LNCaP clone FGC (cell line): ENCODE measurements at regions not wholly inside any gene's neighbourhood (a gene's known extent, or its start where the extent isn't known, plus 50 kb on each side); places are given as distances from the start of the nearest gene placed in this dataset.

Source experiments
- DNase-seq: peaks from one replicate; pipeline ENCODE4 v3.0.0-alpha.2; 2011; ENCODE audit warnings: low read depth
- H3K4me3 ChIP-seq: 2 replicates; pipeline ENCODE4 v1.5.1; 2011; ENCODE audit warnings: mild to moderate bottlenecking, low read depth, low read length, control low read depth
- TF ChIP-seq, protein P1 (sequence below): IDR thresholded peaks from 2 replicates; pipeline ENCODE4 v1.5.1; 2012; ENCODE audit warnings: mild to moderate bottlenecking; ENCODE audit not compliant: control insufficient read depth, insufficient read depth; ENCODE audit errors: extremely low read depth

DNA sequence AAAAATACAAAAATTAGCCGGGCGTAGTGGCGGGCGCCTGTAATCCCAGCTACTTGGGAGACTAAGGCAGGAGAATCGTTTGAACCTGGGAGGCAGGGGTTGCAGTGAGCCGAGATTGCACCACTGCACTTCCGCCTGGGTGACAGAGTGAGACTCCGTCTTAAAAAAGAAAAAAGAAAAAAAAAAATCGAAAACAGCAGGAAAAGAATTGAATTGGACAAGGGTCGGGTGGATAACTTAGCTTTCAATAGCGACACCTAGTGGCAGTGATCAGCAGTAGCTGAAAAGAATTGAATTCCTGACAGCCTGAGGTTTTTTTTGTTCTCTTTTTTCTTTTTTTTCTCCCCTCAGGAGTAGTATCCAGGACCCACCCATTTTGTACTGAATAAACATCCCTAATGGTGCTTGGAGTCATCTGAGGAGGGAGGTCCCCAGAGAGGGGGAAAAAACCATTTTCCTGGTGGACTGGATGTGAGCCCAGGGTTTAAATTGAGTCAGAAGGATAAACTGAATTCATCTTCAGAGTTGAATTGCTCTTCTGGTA, 55.1 kb downstream of the CYCS start:
- peak; percentile 22 for DNase-seq
- TF ChIP-seq, protein P1, sequence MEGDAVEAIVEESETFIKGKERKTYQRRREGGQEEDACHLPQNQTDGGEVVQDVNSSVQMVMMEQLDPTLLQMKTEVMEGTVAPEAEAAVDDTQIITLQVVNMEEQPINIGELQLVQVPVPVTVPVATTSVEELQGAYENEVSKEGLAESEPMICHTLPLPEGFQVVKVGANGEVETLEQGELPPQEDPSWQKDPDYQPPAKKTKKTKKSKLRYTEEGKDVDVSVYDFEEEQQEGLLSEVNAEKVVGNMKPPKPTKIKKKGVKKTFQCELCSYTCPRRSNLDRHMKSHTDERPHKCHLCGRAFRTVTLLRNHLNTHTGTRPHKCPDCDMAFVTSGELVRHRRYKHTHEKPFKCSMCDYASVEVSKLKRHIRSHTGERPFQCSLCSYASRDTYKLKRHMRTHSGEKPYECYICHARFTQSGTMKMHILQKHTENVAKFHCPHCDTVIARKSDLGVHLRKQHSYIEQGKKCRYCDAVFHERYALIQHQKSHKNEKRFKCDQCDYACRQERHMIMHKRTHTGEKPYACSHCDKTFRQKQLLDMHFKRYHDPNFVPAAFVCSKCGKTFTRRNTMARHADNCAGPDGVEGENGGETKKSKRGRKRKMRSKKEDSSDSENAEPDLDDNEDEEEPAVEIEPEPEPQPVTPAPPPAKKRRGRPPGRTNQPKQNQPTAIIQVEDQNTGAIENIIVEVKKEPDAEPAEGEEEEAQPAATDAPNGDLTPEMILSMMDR, result peak; percentile 86
- H3K4me3 ChIP-seq, result peak overlapping the region; percentile 42

DNA sequence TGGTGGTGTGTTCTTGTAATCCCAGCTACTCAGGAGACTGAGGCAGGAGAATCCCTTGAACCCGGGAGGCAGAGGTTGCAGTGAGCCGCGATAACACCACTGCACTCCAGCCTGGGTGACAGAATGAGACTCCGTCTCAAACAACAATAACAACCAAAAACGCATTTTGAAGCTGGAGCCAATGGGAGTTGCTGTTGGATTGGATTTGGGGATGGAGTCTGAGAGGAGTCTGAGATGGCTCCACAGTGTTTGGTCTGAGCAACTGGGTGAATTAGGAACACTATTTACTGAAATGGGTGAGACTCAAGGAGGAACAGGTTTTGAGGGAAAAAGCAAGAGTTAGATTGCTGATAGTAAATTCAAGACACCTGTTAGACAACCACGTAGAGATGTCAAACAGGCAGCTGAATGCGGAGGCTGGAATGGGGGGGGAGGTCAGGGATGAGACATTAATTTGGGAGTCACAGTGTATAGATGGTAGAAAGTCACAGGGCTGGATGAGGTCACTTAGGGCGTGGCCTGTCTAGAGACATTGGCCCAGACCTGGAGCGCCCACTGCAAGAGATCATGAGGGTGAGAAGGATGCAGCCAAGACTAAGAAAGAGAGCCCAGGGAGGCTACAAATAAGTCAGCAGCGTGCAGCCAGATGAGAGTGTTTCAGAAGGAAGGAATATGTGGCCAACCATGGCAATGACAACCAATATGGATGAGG, 56.4 kb downstream of the CYCS start:
- TF ChIP-seq, protein P1, result no peak
- DNase-seq, result no peak
- no peak overlapping the region for H3K4me3 ChIP-seq

DNA sequence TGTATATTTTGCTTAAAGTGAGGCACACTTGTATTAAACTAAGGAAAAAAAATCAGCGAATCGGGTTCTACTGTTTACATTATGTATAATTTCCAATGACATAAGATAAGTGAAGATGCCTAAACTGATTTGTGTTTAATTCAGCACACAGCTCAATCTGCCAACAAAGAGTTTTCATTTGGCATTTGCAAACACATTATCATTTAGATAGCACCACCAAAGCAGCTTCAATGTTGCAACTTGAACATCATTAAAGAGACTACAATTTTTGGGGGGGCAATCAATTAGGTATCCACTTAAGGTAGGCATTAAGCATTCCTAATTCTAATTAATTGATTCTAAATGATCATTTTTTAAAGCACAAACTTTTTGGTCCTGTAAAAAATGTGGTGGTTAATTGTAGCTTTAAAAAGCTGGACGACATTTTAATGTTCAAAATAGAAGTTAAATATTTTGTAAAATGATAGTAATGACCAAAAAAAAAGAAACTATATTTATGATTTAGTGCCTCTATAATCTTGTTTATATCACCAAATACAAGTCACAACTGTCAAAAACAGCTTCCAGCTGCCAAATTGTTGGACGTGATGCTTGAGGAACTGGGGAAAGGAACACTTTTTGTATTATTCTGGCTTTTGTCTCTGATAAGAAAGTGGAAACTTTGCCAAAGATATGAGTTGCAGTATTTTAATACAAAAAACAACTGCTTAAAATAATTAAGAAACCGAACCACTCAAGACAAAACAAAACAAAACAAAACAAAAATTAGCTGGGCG, 57.1 kb downstream of the CYCS start:
- TF ChIP-seq, protein P1, result no peak
- DNase-seq, result no peak

DNA sequence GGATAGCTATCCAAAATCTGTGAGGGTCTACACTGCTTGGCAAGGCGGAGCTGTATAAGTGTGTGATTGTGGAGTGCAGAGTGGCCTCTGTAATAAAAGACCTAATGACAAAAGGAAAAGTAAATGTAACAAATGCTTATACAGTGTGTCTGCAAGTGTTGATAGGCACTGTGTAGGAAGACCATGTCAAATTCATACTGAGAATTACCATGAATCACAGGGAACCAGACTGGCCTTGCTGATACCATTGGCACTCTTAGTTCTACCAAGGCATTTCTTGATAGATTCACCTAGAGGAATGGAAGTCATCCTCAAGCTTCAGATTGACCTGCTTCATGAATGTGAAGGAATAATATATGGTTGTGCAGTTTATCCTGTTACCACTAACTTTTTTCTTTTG, 58.8 kb downstream of the CYCS start:
- no peak for DNase-seq
- TF ChIP-seq, protein P1, result no peak
- no peak overlapping the region for H3K4me3 ChIP-seq

More for the DNA sequence above, 57.1 kb downstream of the CYCS start:
- H3K4me3 ChIP-seq, result no peak overlapping the region

DNA sequence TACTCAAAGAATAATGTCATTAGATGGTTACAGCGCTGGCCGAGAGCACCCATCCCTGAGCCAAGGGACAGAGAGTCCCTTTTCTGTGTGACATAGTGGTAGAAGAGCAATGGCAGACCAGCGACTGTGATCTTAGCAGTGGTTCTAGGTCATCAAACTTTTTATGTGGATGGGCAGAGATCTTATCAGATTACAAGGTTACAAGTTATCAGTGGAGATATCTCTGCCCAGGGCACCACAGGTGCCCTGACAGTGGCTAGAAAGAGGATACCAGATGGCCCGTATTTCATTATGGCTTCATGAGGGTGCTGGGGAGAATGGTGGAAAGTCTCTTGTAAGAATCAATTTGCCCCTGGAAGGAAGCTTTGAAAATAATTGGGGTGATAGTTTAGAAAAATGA, 62.7 kb downstream of the CYCS start:
- no peak overlapping the region for H3K4me3 ChIP-seq
- DNase-seq, result no peak
- TF ChIP-seq, protein P1, result no peak

DNA sequence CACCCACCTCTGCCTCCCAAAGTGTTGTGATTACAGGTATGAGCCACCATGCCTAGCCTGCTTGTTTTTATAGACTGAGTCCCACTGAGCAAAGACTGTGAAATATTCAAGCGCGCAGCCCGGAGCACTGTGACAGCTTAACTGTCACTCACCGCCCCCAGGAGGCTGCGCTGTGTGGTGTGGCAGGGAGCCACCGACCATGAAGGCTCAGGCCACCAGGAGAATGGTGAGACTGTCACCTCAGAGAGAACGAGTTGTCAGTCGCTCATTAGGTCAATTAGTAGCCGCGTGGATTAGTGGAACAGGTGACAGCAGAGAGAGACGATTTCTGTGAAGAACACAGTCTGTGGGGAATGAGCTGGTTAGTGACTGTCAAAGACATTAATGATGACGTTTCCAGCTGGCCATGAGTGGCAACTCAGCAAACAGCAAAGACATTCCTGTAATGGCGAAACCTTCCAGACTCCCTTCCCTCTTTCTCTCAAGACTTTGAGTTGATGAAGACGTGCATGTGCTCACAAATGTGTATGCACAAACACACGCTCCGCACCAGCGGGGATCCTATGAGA, 64.5 kb downstream of the CYCS start:
- TF ChIP-seq, protein P1, result no peak
- no peak for DNase-seq
- H3K4me3 ChIP-seq, result no peak overlapping the region
